SIG-M5 (cell line): ENCODE measurements at regions not wholly inside any gene's neighbourhood (a gene's known extent, or its start where the extent isn't known, plus 50 kb on each side); places are given as distances from the start of the nearest gene placed in this dataset.

ENCODE experiments used
- DNase-seq: peaks from one replicate; lab custom pipeline; 2025; lab: John Stamatoyannopoulos, UW

- DNase-seq, result no peak
Measured at GRCh38 chr21:27250366-27250765, 283.5 kb upstream of the ADAMTS5 start.

- DNase-seq, result no peak
Measured at GRCh38 chr21:27248814-27249213, 281.9 kb upstream of the ADAMTS5 start.

- DNase-seq, result no peak
Measured at GRCh38 chr21:27246741-27247140, 279.9 kb upstream of the ADAMTS5 start.

GRCh38 chr21:27244776-27245175, 277.9 kb upstream of the ADAMTS5 start:
- DNase-seq, result no peak

- no peak for DNase-seq
Measured at GRCh38 chr21:27244352-27244751, 277.5 kb upstream of the ADAMTS5 start.

- no peak for DNase-seq
Measured at GRCh38 chr21:27240839-27241238, 274.0 kb upstream of the ADAMTS5 start.

DNA sequence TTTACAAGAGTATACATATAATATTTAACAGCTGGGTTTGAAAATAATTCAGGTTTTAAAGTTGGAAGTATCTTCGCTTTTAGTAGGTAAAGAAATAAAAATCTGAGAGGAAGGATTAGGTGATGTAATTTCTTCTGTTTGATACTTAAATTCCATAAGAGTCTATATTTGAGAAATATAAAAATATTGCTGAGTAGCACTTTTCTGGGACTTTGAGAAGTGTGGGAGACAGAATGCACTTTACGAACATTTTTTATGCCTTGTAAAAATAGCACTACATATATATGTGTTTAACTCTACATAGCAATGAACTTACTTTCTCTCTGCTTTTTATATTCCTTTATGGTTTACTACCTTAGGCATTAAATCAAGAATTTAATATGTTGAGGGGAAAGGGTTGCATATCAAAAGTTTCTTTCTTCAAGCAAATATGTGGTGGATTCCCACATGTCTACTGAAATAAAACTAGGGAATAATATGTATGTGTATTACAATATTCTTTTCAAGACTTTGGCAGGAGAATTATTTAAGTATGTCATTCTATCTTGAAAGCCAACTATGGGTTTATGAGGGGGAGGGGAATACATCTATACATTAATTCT, 266.7 kb upstream of the ADAMTS5 start:
- DNase-seq, result no peak

DNA sequence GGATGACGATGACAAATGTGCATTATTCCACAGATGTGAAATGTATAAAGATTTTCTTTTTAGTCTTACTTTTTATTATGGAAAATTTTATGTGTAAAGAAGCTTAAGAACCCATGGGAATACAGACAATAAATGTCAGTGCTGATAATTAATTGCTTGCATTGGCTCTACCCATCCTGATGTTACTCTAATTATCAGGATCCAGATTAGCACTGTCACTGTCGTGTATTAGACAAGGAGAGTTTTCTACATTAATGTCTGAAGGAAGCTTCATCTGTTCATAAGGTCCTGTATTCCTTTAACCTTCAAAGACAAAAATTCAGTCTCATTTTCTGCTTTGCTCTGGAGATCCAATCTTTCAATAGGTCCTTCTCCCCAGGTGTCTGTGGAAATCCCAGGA, 259.1 kb upstream of the ADAMTS5 start:
- no peak for DNase-seq

DNA sequence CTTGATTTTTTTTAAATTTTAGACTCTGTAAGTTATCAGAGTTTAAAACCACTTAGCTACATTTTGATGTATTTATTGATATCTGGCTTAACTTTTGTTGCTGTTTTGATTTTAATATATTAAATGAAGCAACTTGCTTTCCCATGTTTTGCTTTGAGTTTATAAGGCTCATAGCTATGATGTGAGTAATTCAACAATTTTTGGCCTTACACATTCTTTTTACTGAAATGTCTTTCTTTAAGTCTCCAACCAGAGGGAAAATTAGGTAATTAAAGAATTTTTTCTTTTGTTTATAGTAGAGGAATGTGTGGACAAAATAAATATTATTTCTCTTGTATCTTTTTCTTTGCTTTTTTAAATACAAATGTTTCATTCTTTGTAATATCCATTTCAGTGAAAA, 258.3 kb upstream of the ADAMTS5 start:
- DNase-seq, result no peak

GRCh38 chr21:27224169-27224568, 257.3 kb upstream of the ADAMTS5 start:
- DNase-seq, result no peak

- DNase-seq, result no peak
Measured at GRCh38 chr21:27221077-27221476, 254.2 kb upstream of the ADAMTS5 start.

- DNase-seq, result no peak
Measured at GRCh38 chr21:27220416-27220815, 253.5 kb upstream of the ADAMTS5 start.

DNA sequence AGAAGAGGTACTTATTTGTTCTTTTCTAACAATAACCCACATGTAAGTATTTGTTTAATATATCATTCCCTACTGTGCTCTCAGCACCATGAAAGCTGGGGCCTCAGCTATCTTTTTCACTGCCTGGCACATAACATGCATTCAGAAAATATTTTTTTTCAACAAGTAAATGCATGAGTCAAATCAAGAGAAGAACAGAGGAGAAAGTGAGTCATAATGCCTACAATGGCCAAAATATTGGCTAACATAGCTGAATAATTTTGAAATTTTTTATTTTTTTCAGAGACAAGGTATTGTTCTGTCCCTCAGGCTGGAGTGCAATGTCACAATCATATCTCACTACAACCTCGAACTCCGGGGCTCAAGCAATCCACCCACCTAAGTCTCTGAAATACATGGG, 252.2 kb upstream of the ADAMTS5 start:
- no peak for DNase-seq

- no peak for DNase-seq
Measured at GRCh38 chr21:27213303-27213702, 246.4 kb upstream of the ADAMTS5 start.

GRCh38 chr21:27212441-27212840, 245.6 kb upstream of the ADAMTS5 start:
- no peak for DNase-seq

DNA sequence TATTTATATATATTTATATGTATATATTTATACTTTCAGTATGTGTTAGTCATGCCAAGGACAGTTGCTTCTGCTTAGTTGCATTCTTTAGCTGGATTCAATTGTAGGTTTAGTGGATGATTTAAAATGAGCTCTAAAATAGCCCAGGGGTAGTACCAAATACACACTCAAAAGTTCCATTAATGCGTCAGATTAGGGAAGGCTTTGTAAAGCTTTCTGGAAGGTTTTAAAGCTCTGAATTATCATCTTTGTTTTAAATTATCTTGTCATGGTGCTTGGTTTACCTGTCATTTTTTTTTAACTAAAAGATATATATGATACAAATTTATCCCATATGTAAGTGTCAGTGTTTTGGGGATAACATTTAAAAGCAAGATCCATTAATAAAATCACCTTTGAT, 242.7 kb upstream of the ADAMTS5 start:
- DNase-seq, result no peak

GRCh38 chr21:27206368-27206982, 239.6 kb upstream of the ADAMTS5 start:
- no peak for DNase-seq

GRCh38 chr21:27202301-27202700, 235.4 kb upstream of the ADAMTS5 start:
- no peak for DNase-seq

DNA sequence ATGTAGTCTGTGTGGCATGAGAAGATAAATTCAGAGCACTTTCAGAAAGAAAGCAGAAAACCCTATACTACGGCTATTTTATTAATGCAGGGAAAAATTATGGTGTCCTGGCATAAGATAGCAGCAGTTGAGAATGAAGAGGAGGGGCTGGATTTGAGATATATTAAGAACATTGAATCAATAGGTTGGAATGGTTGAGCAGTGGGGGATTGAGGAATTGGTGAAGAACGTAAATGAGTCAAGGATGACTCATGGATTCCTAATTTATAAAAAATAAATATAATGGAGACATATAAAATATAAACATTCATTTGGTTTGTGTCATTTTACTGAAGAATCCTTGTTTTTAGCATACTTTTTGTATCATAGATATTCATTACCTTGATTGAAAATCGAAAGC, 234.3 kb upstream of the ADAMTS5 start:
- DNase-seq, result no peak

- no peak for DNase-seq
Measured at GRCh38 chr21:27196651-27197050, 229.8 kb upstream of the ADAMTS5 start.

DNA sequence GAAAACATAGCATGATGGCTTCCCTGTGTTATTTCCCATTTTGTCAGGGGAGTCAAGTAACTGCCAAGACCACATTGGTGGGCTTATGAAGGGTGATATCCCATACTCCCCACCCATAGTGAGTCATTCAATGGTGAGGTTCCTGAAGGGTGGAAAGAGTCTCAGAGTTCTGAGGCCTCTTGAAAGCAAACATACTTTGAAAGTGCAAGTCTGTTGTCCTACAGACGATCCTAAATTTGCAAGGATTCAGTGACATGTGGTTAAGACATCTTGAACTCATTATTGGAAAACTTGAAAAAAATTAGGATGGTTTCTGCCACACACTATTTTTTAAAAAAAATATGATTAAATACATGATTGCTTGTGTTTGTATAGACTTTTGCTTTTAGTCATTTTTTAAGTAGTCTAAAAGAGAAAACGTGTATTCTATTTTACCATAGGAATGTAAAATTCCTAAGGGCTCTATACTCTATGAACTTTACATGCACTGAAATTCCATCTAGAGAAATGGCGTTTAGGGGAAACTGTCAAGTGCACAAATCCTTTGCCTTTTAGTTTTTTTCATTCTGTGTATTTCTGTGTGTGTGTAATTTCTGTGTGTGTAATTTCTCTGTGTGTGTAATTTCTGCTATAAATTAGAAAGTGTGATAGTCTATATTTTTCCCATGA, 225.5 kb upstream of the ADAMTS5 start:
- no peak for DNase-seq

DNA sequence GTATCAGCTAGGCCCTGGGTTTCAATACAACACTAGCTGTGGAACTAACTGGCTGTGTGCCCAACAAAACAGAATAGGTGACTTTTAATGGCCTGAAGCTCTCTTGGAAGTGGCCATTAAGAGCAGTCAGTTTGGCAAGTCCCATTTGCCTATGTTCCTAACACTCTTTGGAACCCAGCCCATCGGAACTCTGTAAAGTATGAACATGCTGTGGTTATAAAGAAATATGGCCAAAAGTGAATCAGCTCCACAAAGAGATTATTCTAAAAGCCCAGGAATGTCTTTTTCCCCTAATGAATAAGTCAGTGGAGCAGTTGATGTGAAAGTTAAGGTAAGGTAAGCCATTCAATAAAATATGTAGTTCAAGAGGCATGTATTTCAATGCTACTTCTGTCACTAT, 223.7 kb upstream of the ADAMTS5 start:
- no peak for DNase-seq

- DNase-seq, result no peak
Measured at GRCh38 chr21:27189870-27190269, 223.0 kb upstream of the ADAMTS5 start.

GRCh38 chr21:27173053-27173452, 206.2 kb upstream of the ADAMTS5 start:
- DNase-seq, result no peak
